ENCODE measurements at regions not wholly inside any gene's neighbourhood (a gene's known extent, or its start where the extent isn't known, plus 50 kb on each side); places are given as distances from the start of the nearest gene placed in this dataset.

DNA sequence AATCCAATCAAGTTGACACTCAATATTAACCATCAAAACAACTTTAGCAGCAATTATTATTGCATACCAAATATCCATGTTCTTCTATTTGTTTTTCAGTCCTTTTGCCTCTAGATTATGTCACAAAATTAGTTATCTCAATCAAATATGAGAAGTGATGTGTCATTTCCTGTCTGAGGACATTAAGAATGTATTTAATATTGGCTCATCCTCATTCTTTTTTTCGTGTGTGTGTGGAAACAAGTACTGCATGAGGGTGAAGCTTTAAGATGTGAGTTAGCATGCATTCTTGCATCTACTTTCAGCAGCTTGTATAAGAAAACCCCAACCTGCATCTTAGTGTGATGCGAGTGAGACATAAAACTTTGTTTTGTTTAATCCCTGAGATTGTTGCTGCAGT, 301.4 kb downstream of the GRIA2 start:
- WGBS (ENCODE audit: low lambda C conversion rate): 34% methylated on average over 2 of the region's 2 CpGs
- Histone ChIP-seq H3K4me3 (ENCODE audit: low read depth in 2 of 2, low read length in 1 of 2) (no peak overlapping the region), H3K79me2 (ENCODE audit: insufficient read depth) (no peaks in the 10 kb centered on the region), H3K9me2 (no peaks in the 10 kb centered on the region), H3F3A (replicated peaks; ENCODE audit: insufficient read depth) (no peaks in the 10 kb centered on the region), H4K20me1 (ENCODE audit: insufficient read depth) (no peaks in the 10 kb centered on the region), H2AFZ (ENCODE audit: low read depth) (no peak overlapping the region), H3K27me3 (ENCODE audit: insufficient read depth) (no peaks in the 10 kb centered on the region), H3K36me3 (replicated peaks in 1 of 2; ENCODE audit: control insufficient read depth in 1 of 2, insufficient read depth in 2 of 2, low read length in 1 of 2) (no peaks in the 10 kb centered on the region), H3K9me3 (no peaks in the 10 kb centered on the region), H3K27ac (ENCODE audit: low read depth in 2 of 2, low read length in 1 of 2) (no peak overlapping the region), H3K4me1 (ENCODE audit: control insufficient read depth in 1 of 2, insufficient read depth in 2 of 2, low read depth in 1 of 2, low read length in 1 of 2) (no peaks in the 10 kb centered on the region), H3K9ac (no peak overlapping the region), H3K4me2 (no peak overlapping the region)
- POLR2A ChIA-PET: no interaction called here
- CTCF ChIA-PET: interaction anchor here (0.6 to 1.8 kb wide), 3 partner anchors 10 to 13 kb away, joined by 3 to 5 read pairs (median 3); no protein-coding TSS in a partner anchor
- no peak for DNase-seq
- TF ChIP-seq EP300 (IDR thresholded peaks at IDR 0.05; ENCODE audit: borderline replicate concordance in 1 of 2, low read depth in 1 of 2, low read length in 1 of 2) (no peak), NRF1 (IDR thresholded peaks at IDR 0.05; ENCODE audit: low read depth, low read length) (no peak), POLR2AphosphoS5 (IDR thresholded peaks at IDR 0.05; ENCODE audit: low read depth, low read length) (no peak), FOXJ3 (CRISPR knock-in tag; IDR thresholded peaks at IDR 0.05) (no peak)

DNA sequence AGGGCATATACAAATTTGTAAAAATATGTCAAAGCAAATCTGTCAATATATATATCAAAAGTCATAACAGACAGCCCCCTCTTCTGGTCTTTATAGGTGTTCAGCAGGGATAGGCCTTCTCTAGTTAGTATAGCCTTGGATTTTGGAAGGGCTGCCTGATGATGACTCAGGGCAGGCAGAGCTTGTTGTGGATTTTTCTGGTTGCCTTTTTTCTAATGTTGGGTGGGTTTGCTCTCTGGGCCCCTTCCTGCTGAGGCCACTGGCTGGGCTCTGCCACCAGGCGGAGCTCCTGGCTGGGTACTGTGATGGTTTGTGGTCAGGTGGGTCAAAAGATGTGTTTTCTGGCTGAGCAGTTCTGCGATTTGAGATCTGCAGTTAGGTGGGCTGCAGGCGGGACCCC, 294.2 kb downstream of the GRIA2 start:
- no peaks in the 10 kb centered on the region for H4K20me1 ChIP-seq (ENCODE audit: insufficient read depth)
- H3K36me3 ChIP-seq (replicated peaks in 1 of 2; ENCODE audit: control insufficient read depth in 1 of 2, insufficient read depth in 2 of 2, low read length in 1 of 2): no peaks in the 10 kb centered on the region
- no peaks in the 10 kb centered on the region for H3F3A ChIP-seq (replicated peaks; ENCODE audit: insufficient read depth)
- peak; percentile 35; the same call in 1 of the 2 replicates for TF ChIP-seq RAD21 (IDR thresholded peaks at IDR 0.05; ENCODE audit: low read length)
- no peak for TF ChIP-seq JUND (IDR thresholded peaks at IDR 0.05)
- TF ChIP-seq, protein P1, sequence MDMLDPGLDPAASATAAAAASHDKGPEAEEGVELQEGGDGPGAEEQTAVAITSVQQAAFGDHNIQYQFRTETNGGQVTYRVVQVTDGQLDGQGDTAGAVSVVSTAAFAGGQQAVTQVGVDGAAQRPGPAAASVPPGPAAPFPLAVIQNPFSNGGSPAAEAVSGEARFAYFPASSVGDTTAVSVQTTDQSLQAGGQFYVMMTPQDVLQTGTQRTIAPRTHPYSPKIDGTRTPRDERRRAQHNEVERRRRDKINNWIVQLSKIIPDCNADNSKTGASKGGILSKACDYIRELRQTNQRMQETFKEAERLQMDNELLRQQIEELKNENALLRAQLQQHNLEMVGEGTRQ (IDR thresholded peaks at IDR 0.05; ENCODE audit: borderline replicate concordance, low read depth, low read length): no peak
- TF ChIP-seq TAF1 (IDR thresholded peaks at IDR 0.05; ENCODE audit: borderline replicate concordance, low read depth, low read length): no peak
- TF ChIP-seq, protein P2, sequence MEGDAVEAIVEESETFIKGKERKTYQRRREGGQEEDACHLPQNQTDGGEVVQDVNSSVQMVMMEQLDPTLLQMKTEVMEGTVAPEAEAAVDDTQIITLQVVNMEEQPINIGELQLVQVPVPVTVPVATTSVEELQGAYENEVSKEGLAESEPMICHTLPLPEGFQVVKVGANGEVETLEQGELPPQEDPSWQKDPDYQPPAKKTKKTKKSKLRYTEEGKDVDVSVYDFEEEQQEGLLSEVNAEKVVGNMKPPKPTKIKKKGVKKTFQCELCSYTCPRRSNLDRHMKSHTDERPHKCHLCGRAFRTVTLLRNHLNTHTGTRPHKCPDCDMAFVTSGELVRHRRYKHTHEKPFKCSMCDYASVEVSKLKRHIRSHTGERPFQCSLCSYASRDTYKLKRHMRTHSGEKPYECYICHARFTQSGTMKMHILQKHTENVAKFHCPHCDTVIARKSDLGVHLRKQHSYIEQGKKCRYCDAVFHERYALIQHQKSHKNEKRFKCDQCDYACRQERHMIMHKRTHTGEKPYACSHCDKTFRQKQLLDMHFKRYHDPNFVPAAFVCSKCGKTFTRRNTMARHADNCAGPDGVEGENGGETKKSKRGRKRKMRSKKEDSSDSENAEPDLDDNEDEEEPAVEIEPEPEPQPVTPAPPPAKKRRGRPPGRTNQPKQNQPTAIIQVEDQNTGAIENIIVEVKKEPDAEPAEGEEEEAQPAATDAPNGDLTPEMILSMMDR (IDR thresholded peaks at IDR 0.05): peak; percentile 40
- no peak for TF ChIP-seq NFIC (IDR thresholded peaks at IDR 0.05; ENCODE audit: borderline replicate concordance)
- ChIA-PET CTCF (interaction anchor here (0.6 to 0.9 kb wide), 2 partner anchors 462 to 464 kb away, joined by 3 to 4 read pairs; no protein-coding TSS in a partner anchor), POLR2A (no interaction called here)
- H2AFZ ChIP-seq (ENCODE audit: low read depth): no peak overlapping the region
- H3K9ac ChIP-seq: no peak overlapping the region
- H3K9me3 ChIP-seq: no peaks in the 10 kb centered on the region
- no peak overlapping the region for H3K27ac ChIP-seq (ENCODE audit: low read depth in 2 of 2, low read length in 1 of 2)
- H3K9me2 ChIP-seq: no peaks in the 10 kb centered on the region
- peak; percentile 20 for DNase-seq
- WGBS (ENCODE audit: low lambda C conversion rate): 59% methylated on average over 3 of the region's 3 CpGs
- no peaks in the 10 kb centered on the region for H3K79me2 ChIP-seq (ENCODE audit: insufficient read depth)
- H3K27me3 ChIP-seq (ENCODE audit: insufficient read depth): no peaks in the 10 kb centered on the region
- H3K4me2 ChIP-seq: no peak overlapping the region
- no peak overlapping the region for H3K4me3 ChIP-seq (ENCODE audit: low read depth in 2 of 2, low read length in 1 of 2)
- no peaks in the 10 kb centered on the region for H3K4me1 ChIP-seq (ENCODE audit: control insufficient read depth in 1 of 2, insufficient read depth in 2 of 2, low read depth in 1 of 2, low read length in 1 of 2)
